T-helper 17 cell (primary cell): ENCODE measurements at regions not wholly inside any gene's neighbourhood (a gene's known extent, or its start where the extent isn't known, plus 50 kb on each side); places are given as distances from the start of the nearest gene placed in this dataset.
"Not testable (repeated sequence)": the region's sequence is repeated elsewhere in the genome, so short reads cannot be mapped to it uniquely, and the experiment has no call there.

Source experiments
- ATAC-seq: fragments of 150-1000 bp; cut with Tn5 transposase; 2 replicates; pipeline ENCODE4 v1.10.0; 2021; ENCODE audit warnings: mild to moderate bottlenecking, moderate library complexity
- DNase-seq, 3 donors: peaks; one replicate each; pipeline versions ENCODE4 v3.0.0 to v3.0.0-alpha.2; 2020 to 2021
- H3K9me3 ChIP-seq: one replicate; pipeline ENCODE4 v1.7.0; 2013; ENCODE audit warnings: low read length, mild to moderate bottlenecking; ENCODE audit not compliant: control insufficient read depth, poor library complexity, severe bottlenecking
- H3K27ac Mint-ChIP-seq: one replicate; pipeline ENCODE4 v1.8.0; 2022; ENCODE audit warnings: mild to moderate bottlenecking, moderate library complexity, mixed read lengths
- H3K27me3 Mint-ChIP-seq: one replicate; pipeline ENCODE4 v1.8.0; 2022; ENCODE audit warnings: mixed read lengths
- H3K36me3 Mint-ChIP-seq: one replicate; pipeline ENCODE4 v1.8.0; 2022; ENCODE audit warnings: low read depth, mixed read lengths
- H3K4me1 Mint-ChIP-seq: one replicate; pipeline ENCODE4 v1.8.0; 2022; ENCODE audit warnings: mild to moderate bottlenecking, mixed read lengths
- H3K4me3 Mint-ChIP-seq: one replicate; pipeline ENCODE4 v1.8.0; 2022; ENCODE audit warnings: mild to moderate bottlenecking, moderate library complexity, mixed read lengths

DNA sequence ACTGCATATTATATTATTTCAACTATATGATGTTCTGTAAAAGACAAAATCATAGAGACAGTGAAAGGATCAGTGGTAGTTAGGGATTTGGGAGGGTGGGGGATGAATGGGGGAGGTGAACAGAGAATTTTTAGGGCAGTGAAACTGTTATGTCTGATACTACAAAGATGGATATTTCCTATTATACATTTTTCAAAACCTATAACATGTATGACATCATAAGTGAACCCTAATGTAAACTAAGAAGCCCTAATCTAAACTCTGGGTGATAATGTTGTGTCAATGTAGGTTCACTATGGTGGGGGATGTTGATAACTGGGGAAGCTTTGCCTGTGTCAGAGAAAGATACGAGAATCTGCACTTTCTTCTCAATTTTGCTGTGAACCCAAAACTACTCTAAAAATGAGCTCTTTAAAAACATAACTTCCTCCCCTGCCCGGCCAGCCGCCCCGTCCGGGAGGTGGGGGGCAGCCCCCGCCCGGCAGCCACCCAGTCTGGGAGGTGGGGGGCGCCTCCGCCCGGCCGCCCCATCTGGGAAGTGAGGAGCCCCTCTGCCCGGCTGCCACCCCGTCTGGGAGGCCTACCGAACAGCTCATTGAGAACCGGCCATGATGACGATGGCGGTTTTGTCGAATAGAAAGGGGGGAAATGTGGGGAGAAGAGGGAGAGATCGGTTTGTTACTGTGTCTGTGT lies 234.4 kb downstream of the RPIA start:
- no peak for DNase-seq
- no peak for ATAC-seq
- no peaks in the 10 kb centered on the region for H3K4me1 Mint-ChIP-seq
- H3K27ac Mint-ChIP-seq: no peak overlapping the region
- no peaks in the 10 kb centered on the region for H3K36me3 Mint-ChIP-seq
- no peak overlapping the region for H3K4me3 Mint-ChIP-seq
- H3K9me3 ChIP-seq: no peaks in the 10 kb centered on the region
- H3K27me3 Mint-ChIP-seq: peaks cover 16% of the 10 kb centered on the region

DNA sequence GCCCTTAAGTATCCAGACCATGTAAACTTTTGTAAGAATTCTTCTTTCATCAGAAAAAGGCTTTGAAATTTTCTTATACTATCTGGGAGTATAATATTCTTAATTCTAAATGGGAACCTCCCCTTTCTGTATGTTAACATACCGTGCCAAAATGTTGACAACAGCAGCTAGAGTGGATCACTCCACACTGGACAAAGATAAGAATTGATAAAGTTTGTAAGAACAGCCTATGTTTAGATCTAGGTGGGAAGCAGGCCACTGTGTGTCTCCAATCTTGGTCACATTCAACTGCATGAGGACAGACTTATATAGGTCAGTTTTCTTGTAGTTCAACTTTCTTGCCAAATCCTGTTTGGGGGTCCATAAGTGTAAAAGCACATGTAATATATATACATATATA lies 235.7 kb downstream of the RPIA start:
- DNase-seq: no peak
- H3K9me3 ChIP-seq: no peaks in the 10 kb centered on the region
- Mint-ChIP-seq H3K27ac (no peak overlapping the region), H3K4me3 (no peak overlapping the region), H3K4me1 (no peaks in the 10 kb centered on the region), H3K36me3 (no peaks in the 10 kb centered on the region), H3K27me3 (peaks cover 17% of the 10 kb centered on the region)
- no peak for ATAC-seq

DNA sequence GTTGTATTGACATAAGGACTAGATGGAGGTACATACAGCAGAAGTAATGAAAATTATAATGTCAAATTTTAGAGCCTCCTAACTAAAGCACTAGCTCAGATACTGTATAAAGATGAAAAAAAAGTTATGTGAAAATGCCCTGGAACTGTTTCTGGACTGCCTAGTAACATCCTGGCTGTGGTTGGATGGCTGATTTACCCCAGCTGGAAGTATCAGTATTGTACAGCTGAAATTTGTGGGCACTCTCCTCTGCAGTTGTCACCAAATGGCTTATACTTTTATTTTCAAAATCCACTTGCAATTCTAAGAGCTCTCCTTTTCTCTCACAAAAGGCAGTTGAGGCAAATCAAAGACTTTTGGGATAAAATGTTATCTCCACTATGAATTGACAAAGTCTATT lies 239.2 kb downstream of the RPIA start:
- Mint-ChIP-seq H3K36me3 (no peaks in the 10 kb centered on the region), H3K4me3 (no peak overlapping the region), H3K4me1 (peaks cover 2% of the 10 kb centered on the region), H3K27ac (no peak overlapping the region), H3K27me3 (peaks cover 34% of the 10 kb centered on the region)
- no peaks in the 10 kb centered on the region for H3K9me3 ChIP-seq
- DNase-seq (no peak), ATAC-seq (no peak)

DNA sequence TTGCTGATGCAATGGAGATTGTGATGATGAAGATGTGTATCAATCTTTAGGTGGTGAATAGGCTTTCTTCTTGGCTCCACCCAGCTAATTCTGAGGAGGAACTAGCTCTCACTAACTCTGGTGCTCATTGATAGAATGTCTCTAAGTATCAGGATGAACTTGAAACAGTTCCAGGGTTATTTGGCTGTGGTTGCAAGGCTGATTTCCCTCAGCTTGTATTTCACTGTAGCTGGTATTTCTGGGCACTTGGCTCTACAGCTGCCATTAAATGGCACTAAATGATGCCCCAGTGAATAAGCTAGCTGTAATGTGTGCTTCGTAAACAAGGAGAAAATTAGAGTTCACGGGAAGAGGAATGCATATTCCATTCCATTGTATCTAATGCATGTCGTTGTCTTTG lies 241.2 kb downstream of the RPIA start:
- no peak for ATAC-seq
- H3K9me3 ChIP-seq: no peaks in the 10 kb centered on the region
- peaks cover 34% of the 10 kb centered on the region for H3K27me3 Mint-ChIP-seq

DNA sequence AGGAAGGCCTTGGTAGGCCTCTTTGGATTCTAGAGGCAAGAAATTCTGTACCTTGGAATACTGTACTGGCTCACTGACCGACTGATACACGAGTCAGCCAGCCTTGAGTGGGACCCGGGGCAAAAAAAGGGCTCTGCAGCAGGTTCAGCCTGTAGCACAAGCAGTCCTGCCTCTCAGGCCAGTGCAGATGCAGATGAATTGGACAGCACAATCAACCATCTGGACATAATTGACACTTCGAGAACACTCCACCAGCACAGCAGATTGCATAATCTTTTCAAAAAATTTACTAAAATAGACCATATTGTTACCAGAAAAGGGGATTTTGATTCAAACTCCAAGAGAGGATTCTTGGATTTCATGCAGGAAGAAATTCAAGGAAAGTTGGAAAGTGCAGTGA lies 241.6 kb downstream of the RPIA start:
- no peak overlapping the region for H3K4me3 Mint-ChIP-seq
- H3K36me3 Mint-ChIP-seq: no peaks in the 10 kb centered on the region
- no peaks in the 10 kb centered on the region for H3K9me3 ChIP-seq
- H3K4me1 Mint-ChIP-seq: peaks cover 2% of the 10 kb centered on the region
- H3K27me3 Mint-ChIP-seq: peaks cover 34% of the 10 kb centered on the region
- ATAC-seq (no peak), DNase-seq (no peak)
- H3K27ac Mint-ChIP-seq: no peak overlapping the region

More for the DNA sequence above, 241.2 kb downstream of the RPIA start:
- Mint-ChIP-seq H3K36me3 (no peaks in the 10 kb centered on the region), H3K27ac (no peak overlapping the region), H3K4me1 (peaks cover 2% of the 10 kb centered on the region), H3K4me3 (no peak overlapping the region)
- DNase-seq: no peak

DNA sequence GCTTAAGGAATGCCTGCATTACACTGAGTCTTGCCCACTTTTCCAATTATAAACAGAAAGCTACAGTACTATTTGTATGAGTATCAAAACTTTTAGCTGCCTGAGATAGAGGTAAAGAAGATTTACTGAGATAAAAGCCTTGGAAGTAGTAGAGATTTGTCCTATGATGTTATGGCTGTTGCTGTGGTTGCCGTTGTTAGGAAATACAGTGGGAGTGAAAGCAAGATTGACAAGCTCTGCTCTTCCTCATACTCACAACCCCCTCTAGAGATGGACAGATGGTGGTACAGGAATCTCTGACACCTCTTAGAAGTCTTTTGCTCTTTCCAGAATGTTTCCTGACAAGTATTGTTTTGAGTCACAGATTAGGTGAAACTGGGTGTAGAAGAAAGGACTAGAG lies 242.5 kb downstream of the RPIA start:
- H3K36me3 Mint-ChIP-seq: no peaks in the 10 kb centered on the region
- H3K4me3 Mint-ChIP-seq: no peak overlapping the region
- peaks cover 39% of the 10 kb centered on the region for H3K27me3 Mint-ChIP-seq
- ATAC-seq (no peak), DNase-seq (no peak)
- H3K27ac Mint-ChIP-seq: no peak overlapping the region
- peaks cover 2% of the 10 kb centered on the region for H3K4me1 Mint-ChIP-seq
- no peaks in the 10 kb centered on the region for H3K9me3 ChIP-seq

DNA sequence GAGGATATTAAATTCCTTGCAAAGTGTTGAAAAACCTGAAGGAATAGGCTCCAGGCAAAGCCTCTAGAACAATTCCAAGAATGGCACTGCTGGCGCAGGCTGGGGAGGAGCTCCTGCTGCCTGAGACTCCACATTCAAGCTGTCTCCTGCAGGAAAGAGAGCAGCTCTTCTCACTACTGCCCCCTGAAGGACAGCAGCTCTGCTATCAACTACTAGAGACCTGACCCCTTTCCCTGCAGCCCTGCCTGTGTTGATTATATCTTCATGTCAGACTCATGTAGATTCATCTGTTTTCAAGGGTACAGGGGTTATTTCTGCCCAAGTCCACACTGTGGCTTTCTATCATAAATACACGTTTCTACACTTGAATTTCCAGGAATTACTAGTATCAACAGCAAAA lies 249.7 kb downstream of the RPIA start:
- peaks cover 22% of the 10 kb centered on the region for H3K27me3 Mint-ChIP-seq
- not testable (repeated sequence) for H3K4me1 Mint-ChIP-seq, H3K36me3 Mint-ChIP-seq, H3K27ac Mint-ChIP-seq, H3K9me3 ChIP-seq, H3K4me3 Mint-ChIP-seq, DNase-seq, ATAC-seq

DNA sequence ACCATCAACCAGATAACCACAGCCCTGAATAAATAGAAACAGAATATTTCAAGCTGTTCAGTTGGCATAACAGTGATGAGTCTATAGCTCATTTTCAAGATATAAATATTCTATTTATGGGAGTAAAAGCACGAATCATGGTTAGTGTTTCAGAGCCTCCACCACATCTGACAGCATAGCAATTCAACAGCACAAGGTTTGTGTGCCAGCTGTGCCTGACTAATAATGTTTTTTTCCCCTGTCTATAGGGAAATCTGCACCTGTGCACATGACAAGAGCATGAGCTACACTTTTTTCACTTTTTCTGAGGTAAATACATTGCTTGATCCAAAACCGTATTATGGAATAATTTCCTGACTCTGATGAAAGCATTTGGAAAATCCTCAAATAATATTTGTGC lies 251.3 kb downstream of the RPIA start:
- Mint-ChIP-seq H3K4me3 (no peak overlapping the region), H3K4me1 (peaks cover 2% of the 10 kb centered on the region), H3K36me3 (no peaks in the 10 kb centered on the region), H3K27me3 (peaks cover 39% of the 10 kb centered on the region), H3K27ac (no peak overlapping the region)
- no peak for ATAC-seq
- no peak for DNase-seq
- H3K9me3 ChIP-seq: no peaks in the 10 kb centered on the region

DNA sequence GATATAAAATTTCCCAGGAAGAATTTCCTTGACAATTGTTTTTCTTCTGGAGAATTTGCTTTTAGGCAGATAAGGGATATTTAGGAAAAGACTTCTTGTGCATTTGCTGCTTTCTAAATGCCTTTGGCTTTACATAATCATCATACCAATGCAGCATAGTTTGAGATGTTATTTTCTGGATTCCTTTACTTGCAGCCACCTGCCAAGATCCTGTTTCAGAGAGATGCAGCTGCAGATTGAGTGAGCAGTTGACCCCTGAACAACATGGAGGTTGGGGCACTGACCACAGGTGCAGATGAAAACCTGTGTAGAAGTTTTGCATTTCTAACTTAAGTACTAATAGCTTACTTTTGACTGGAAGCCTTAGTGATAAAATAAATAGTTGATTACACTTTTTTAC lies 257.9 kb downstream of the RPIA start:
- ATAC-seq: no peak
- DNase-seq: no peak
- no peak overlapping the region for H3K27ac Mint-ChIP-seq
- no peak overlapping the region for H3K4me3 Mint-ChIP-seq
- H3K9me3 ChIP-seq: no peaks in the 10 kb centered on the region
- no peaks in the 10 kb centered on the region for H3K4me1 Mint-ChIP-seq
- no peaks in the 10 kb centered on the region for H3K36me3 Mint-ChIP-seq
- peaks cover 40% of the 10 kb centered on the region for H3K27me3 Mint-ChIP-seq

DNA sequence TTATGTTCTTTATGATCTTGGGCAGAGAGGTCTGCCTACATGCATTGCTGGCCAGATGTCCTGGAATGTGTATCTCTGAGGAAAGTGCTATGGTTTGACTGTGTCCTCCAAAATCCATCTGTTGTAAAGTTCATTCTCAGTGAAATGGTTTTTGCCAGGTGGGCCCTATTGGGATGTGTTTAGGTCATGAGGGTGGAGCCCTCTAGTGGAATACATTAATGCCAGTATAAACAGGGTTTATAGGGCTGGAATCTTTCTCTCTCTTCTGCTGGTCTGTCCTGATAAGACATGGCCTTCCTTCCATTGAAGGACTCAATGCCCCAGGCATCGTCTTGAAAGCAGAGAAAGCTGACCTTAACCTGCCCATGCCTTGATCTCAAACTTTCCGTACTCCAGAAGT lies 258.5 kb downstream of the RPIA start:
- no peaks in the 10 kb centered on the region for H3K9me3 ChIP-seq
- H3K4me1 Mint-ChIP-seq: no peaks in the 10 kb centered on the region
- H3K27me3 Mint-ChIP-seq: peaks cover 45% of the 10 kb centered on the region
- no peaks in the 10 kb centered on the region for H3K36me3 Mint-ChIP-seq
- H3K27ac Mint-ChIP-seq: no peak overlapping the region
- DNase-seq: no peak
- H3K4me3 Mint-ChIP-seq: no peak overlapping the region
- ATAC-seq: no peak

DNA sequence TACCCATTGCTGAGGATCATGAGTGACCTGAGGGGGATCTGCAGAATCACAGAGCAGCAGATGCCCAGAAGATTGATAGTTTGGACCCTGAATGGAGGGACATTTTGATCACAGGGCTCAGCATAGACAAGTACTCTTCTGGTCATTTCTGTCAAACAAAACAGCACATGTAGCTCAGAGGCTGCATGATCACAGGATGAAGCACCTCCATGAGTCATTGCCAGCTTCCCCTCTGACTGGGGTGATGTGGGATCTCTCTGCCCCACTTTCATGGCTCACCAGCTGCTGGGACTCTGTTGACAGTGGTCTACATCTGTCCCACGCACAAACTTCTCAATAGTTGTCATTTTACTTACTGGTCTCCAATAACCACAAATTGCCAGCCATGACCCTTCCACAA lies 264.1 kb downstream of the RPIA start:
- Mint-ChIP-seq H3K4me1 (no peaks in the 10 kb centered on the region), H3K4me3 (no peak overlapping the region), H3K27me3 (peaks cover 48% of the 10 kb centered on the region), H3K36me3 (no peaks in the 10 kb centered on the region), H3K27ac (no peak overlapping the region)
- no peak for DNase-seq
- ATAC-seq: no peak
- no peaks in the 10 kb centered on the region for H3K9me3 ChIP-seq

DNA sequence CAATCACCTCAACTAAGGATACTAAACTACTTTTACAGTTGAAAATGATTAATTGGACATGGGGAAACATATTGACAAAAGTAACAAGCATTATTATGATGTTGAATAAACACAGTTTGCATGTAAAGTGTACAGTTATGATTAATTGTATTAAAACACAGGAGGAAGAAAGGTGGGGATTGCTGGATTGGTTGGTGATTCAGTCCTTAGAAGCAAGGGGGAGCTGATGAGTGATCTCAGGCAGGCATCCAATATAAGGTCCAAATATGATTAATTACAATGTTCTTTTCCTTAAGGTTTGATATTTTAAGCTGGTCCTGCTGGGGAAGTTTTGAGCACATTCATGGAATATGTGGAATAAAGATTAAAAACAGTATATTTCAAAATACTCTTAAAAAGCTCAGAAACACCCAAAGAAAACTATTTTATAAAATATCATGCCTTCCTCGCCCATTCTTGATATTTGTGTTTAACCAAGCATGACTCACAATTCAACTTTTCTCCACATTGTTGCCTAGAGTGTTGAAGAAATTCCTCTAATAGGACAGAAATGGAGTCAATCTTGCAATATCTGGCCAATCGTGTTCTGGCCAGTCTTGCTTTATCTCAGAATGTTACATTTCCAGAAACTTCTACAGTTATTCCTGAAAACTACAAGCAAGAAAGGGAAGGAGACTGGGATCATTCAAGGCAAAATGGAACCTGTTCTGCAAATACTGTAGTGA lies 268.2 kb downstream of the RPIA start:
- peaks cover 49% of the 10 kb centered on the region for H3K27me3 Mint-ChIP-seq
- H3K4me3 Mint-ChIP-seq: no peak overlapping the region
- H3K4me1 Mint-ChIP-seq: no peaks in the 10 kb centered on the region
- no peak for ATAC-seq
- no peak for DNase-seq
- no peaks in the 10 kb centered on the region for H3K36me3 Mint-ChIP-seq
- no peaks in the 10 kb centered on the region for H3K9me3 ChIP-seq
- H3K27ac Mint-ChIP-seq: no peak overlapping the region

DNA sequence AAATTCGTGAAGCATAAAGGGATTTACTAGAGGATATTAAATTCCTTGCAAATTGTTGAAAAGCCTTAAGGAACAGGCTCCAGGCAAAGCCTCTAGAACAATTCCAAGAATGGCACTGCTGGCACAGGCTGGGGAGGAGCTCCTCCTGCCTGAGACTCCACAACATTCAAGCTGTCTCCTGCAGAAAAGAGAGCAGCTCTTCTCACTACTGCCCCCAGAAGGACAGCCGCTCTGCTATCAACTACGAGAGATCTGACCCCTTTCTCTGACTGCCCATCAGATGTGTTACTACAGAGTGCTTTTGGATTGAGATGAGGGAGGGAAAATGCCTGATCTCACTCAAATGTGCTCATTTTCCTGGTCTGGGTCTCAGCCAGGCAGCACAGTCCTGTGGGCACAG lies 269.9 kb downstream of the RPIA start:
- peaks cover 47% of the 10 kb centered on the region for H3K27me3 Mint-ChIP-seq
- ATAC-seq: not testable (repeated sequence)

DNA sequence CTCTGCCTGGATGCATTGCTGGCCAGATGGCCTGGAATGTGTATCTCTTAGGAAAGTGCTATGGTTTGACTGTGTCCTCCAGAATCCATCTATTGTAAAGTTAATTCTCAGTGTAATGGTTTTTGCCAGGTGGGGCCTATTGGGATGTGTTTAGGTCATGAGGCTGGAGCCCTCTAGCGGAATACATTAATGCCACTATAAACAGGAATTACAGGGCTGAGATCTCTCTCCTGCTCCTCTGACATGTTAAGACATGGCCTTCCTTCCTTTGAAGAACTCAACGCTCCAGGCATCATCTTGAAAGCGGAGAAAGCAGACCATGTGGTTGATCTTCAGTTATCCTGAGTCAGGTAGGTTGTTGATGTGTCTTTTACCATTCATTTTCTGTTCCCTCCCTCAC lies 276.4 kb downstream of the RPIA start:
- Mint-ChIP-seq H3K27me3 (peaks cover 32% of the 10 kb centered on the region), H3K36me3 (no peaks in the 10 kb centered on the region), H3K27ac (no peak overlapping the region), H3K4me1 (no peaks in the 10 kb centered on the region), H3K4me3 (no peak overlapping the region)
- ATAC-seq: no peak
- no peak for DNase-seq
- no peaks in the 10 kb centered on the region for H3K9me3 ChIP-seq

More for the DNA sequence above, 269.9 kb downstream of the RPIA start:
- not testable (repeated sequence) for H3K4me1 Mint-ChIP-seq, DNase-seq, H3K4me3 Mint-ChIP-seq, H3K27ac Mint-ChIP-seq, H3K9me3 ChIP-seq, H3K36me3 Mint-ChIP-seq
